Transverse colon (tissue), 3 donors: ENCODE measurements at regions not wholly inside any gene's neighbourhood (a gene's known extent, or its start where the extent isn't known, plus 50 kb on each side); places are given as distances from the start of the nearest gene placed in this dataset.

Source experiments
- POLR2A ChIP-seq: fragments of 450-650 bp; IDR thresholded peaks from one replicate; pipeline ENCODE4 v1.6.1; 2016; ENCODE audit warnings: antibody characterized with exemption, mild to moderate bottlenecking, moderate library complexity
- TF ChIP-seq, protein P1 (sequence below), 5 experiments: fragments of 200-600 bp in 3 of 5; fragments of 450-650 bp in 2 of 5; sonication (generic) in 3 of 5; IDR thresholded peaks; 1 replicate in 2 of 5; 2 replicates in 3 of 5; pipeline ENCODE4 v1.5.1; 2016 to 2017; ENCODE audit warnings: antibody characterized with exemption in 5 of 5, inconsistent platforms in 3 of 5, mild to moderate bottlenecking in 2 of 5, moderate library complexity in 1 of 5

DNA sequence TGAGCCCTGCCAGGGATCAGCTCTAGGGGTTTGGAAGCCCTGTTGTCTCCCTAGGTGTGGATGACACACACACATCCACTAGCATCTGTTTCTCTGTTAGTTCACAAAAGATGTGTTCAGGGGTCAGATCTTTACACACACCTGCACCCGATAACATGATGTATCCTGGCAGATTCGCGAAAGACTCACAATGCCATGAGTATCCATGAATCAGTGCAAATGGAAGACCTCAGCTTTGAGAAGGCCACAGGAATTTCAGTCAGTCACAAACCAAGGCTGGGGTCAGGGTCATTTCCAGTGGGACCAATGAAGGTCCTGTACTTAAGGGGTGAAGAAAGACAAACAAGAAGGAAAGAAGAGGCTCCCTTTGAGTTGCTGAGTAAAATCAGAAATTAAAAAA is 898.2 kb downstream of the UQCRFS1 start:
- TF ChIP-seq POLR2A = no peak
- TF ChIP-seq, protein P1, sequence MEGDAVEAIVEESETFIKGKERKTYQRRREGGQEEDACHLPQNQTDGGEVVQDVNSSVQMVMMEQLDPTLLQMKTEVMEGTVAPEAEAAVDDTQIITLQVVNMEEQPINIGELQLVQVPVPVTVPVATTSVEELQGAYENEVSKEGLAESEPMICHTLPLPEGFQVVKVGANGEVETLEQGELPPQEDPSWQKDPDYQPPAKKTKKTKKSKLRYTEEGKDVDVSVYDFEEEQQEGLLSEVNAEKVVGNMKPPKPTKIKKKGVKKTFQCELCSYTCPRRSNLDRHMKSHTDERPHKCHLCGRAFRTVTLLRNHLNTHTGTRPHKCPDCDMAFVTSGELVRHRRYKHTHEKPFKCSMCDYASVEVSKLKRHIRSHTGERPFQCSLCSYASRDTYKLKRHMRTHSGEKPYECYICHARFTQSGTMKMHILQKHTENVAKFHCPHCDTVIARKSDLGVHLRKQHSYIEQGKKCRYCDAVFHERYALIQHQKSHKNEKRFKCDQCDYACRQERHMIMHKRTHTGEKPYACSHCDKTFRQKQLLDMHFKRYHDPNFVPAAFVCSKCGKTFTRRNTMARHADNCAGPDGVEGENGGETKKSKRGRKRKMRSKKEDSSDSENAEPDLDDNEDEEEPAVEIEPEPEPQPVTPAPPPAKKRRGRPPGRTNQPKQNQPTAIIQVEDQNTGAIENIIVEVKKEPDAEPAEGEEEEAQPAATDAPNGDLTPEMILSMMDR (IDR thresholded peaks at IDR 0.05) = no peak
